ENCODE measurements at regions not wholly inside any gene's neighbourhood (a gene's known extent, or its start where the extent isn't known, plus 50 kb on each side); places are given as distances from the start of the nearest gene placed in this dataset.

DNA sequence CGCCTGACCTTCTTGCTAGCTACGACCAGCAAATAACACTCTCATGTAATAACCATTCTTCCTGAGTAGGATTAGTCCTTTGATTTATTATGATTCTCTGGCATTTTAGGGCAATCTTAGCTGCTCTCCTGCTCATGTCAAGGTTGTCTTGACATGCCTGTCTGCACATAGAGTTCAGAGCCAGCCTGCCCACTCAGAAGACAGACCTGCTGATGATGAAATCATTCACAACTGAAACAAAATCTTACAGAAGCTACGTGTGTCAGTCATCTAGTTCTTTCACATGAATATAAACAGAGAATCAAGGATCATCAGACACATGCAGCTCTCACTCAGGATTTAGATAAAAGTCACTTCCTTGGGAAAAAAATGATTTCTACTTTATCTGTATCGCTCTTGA lies 173.6 kb upstream of the LYSMD4 start:
- H3K9me3 ChIP-seq (ENCODE audit: insufficient read depth in 2 of 2, low read depth in 1 of 2, low read length in 1 of 2), result no peaks in the 10 kb centered on the region
- H3K23ac ChIP-seq (ENCODE audit: insufficient read length), result no peak overlapping the region
- H3K27me3 ChIP-seq (replicated peaks in 1 of 4; ENCODE audit: control insufficient read depth in 3 of 4, extremely low read depth in 1 of 4, insufficient read depth in 3 of 4, low read length in 3 of 4), result no peaks in the 10 kb centered on the region
- H3K36me3 ChIP-seq (ENCODE audit: control insufficient read depth in 2 of 4, insufficient read depth in 4 of 4, low read length in 3 of 4), result no peaks in the 10 kb centered on the region
- H3K4me2 ChIP-seq (ENCODE audit: insufficient read depth in 1 of 2, low read depth in 2 of 2, low read length in 2 of 2), result no peak overlapping the region
- no peaks in the 10 kb centered on the region for H3K4me1 ChIP-seq (replicated peaks in 1 of 4; ENCODE audit: control insufficient read depth in 3 of 4, insufficient read depth in 4 of 4, low read length in 3 of 4)
- POLR2A ChIA-PET (ENCODE audit: partially characterized antibody), result no interaction called here
- no peak overlapping the region for H3K9ac ChIP-seq (replicated peaks in 1 of 4; ENCODE audit: extremely low read depth in 1 of 4, low read depth in 3 of 4, low read length in 3 of 4)
- no peak overlapping the region for H3K4me3 ChIP-seq (ENCODE audit: extremely low read depth in 1 of 4, insufficient read depth in 2 of 4, low read depth in 3 of 4, low read length in 4 of 4)
- H3K79me2 ChIP-seq (ENCODE audit: control insufficient read depth in 1 of 2, insufficient read depth in 2 of 2, low read length in 2 of 2), result no peaks in the 10 kb centered on the region
- CTCF ChIA-PET (ENCODE audit: partially characterized antibody), result interaction anchor here (0.9 to 1.3 kb wide), 2 partner anchors 12 to 17 kb away, joined by 3 read pairs; no protein-coding TSS in a partner anchor
- H3K79me1 ChIP-seq (ENCODE audit: low read depth, low read length), result no peaks in the 10 kb centered on the region
- no peak overlapping the region for H2BK5ac ChIP-seq (ENCODE audit: low read depth, low read length)
- H4K20me1 ChIP-seq (replicated peaks in 1 of 2; ENCODE audit: control insufficient read depth in 1 of 2, insufficient read depth in 2 of 2, low read length in 2 of 2), result no peaks in the 10 kb centered on the region
- H2AK5ac ChIP-seq (ENCODE audit: low read depth, low read length), result no peak overlapping the region
- no peak overlapping the region for H3K14ac ChIP-seq (ENCODE audit: insufficient read length)
- DNase-seq (ENCODE audit: low read depth in 1 of 2, low spot score in 2 of 2) (no peak), FAIRE-seq (no peak)
- no peaks in the 10 kb centered on the region for H3K23me2 ChIP-seq (ENCODE audit: low read depth, low read length)
- no peak overlapping the region for H4K91ac ChIP-seq (replicated peaks; ENCODE audit: insufficient read length, low read length)
- no peak overlapping the region for H2AFZ ChIP-seq (ENCODE audit: low read length)
- H2BK12ac ChIP-seq (ENCODE audit: low read depth, low read length), result no peak overlapping the region
- 90% methylated on average over 4 of the region's 4 CpGs; no CpG with 5 or more reads in 1 of the 2 experiments for WGBS, 2 experiments (ENCODE audit: extremely low coverage in 1 of 2, insufficient coverage in 1 of 2, insufficient read length in 1 of 2, insufficient replicate concordance in 2 of 2, low coverage in 1 of 2, low lambda C conversion rate in 2 of 2, missing lambda C conversion rate in 1 of 2)
- H2BK20ac ChIP-seq (ENCODE audit: low read length), result no peak overlapping the region
- no peak overlapping the region for H4K5ac ChIP-seq (ENCODE audit: insufficient read length, low read depth, low read length)
- no peak overlapping the region for H4K8ac ChIP-seq (ENCODE audit: extremely low read depth, insufficient read depth, low read length)
- H3K4ac ChIP-seq (replicated peaks; ENCODE audit: insufficient read length, low read depth, low read length), result no peak overlapping the region
- no peak overlapping the region for H3K56ac ChIP-seq (replicated peaks; ENCODE audit: insufficient read length, low read depth, low read length)
- no peak overlapping the region for H3K27ac ChIP-seq (ENCODE audit: low read depth, low read length)
- TF ChIP-seq, protein P1, sequence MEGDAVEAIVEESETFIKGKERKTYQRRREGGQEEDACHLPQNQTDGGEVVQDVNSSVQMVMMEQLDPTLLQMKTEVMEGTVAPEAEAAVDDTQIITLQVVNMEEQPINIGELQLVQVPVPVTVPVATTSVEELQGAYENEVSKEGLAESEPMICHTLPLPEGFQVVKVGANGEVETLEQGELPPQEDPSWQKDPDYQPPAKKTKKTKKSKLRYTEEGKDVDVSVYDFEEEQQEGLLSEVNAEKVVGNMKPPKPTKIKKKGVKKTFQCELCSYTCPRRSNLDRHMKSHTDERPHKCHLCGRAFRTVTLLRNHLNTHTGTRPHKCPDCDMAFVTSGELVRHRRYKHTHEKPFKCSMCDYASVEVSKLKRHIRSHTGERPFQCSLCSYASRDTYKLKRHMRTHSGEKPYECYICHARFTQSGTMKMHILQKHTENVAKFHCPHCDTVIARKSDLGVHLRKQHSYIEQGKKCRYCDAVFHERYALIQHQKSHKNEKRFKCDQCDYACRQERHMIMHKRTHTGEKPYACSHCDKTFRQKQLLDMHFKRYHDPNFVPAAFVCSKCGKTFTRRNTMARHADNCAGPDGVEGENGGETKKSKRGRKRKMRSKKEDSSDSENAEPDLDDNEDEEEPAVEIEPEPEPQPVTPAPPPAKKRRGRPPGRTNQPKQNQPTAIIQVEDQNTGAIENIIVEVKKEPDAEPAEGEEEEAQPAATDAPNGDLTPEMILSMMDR (IDR thresholded peaks at IDR 0.05; ENCODE audit: control extremely low read depth in 1 of 3, insufficient read depth in 1 of 3, low read depth in 1 of 3, low read length in 3 of 3), result no peak
- no peak for TF ChIP-seq YY1 (IDR thresholded peaks at IDR 0.05; ENCODE audit: low read depth, low read length)
- TF ChIP-seq, protein P2, sequence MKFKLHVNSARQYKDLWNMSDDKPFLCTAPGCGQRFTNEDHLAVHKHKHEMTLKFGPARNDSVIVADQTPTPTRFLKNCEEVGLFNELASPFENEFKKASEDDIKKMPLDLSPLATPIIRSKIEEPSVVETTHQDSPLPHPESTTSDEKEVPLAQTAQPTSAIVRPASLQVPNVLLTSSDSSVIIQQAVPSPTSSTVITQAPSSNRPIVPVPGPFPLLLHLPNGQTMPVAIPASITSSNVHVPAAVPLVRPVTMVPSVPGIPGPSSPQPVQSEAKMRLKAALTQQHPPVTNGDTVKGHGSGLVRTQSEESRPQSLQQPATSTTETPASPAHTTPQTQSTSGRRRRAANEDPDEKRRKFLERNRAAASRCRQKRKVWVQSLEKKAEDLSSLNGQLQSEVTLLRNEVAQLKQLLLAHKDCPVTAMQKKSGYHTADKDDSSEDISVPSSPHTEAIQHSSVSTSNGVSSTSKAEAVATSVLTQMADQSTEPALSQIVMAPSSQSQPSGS (IDR thresholded peaks at IDR 0.05; ENCODE audit: low read length), result no peak
- no peak for TF ChIP-seq TBP (IDR thresholded peaks at IDR 0.05; ENCODE audit: low read depth, low read length)
- TF ChIP-seq TCF12 (IDR thresholded peaks at IDR 0.05; ENCODE audit: low read depth, low read length), result no peak
- H2BK15ac ChIP-seq (ENCODE audit: low read length), result no peak overlapping the region
- H2BK120ac ChIP-seq (replicated peaks; ENCODE audit: low read depth, low read length), result no peak overlapping the region
- H3K18ac ChIP-seq (ENCODE audit: extremely low read depth, low read length), result no peak overlapping the region
